ENCODE measurements at regions not wholly inside any gene's neighbourhood (a gene's known extent, or its start where the extent isn't known, plus 50 kb on each side); places are given as distances from the start of the nearest gene placed in this dataset.

DNA sequence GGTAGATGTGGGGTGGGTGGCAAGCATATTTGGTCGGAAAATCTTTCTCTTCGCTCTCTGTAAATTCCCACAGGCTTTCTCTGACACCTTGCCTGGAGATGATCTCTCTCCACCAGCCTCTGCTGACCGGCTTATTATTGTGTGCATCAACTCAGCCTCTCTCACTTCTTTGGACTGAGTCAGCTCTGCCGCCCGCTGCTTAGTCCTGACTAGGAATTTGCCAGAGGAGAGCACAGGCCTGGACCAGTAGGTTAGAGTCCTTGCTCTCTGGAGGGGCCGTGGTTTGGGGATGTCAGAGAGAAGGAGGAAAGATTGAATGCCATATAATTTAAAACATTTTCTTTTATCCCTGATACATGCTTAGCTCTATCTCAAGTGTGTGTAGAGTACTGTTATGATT lies 242.6 kb upstream of the THSD7B start:
- Histone ChIP-seq H3K27ac (ENCODE audit: control insufficient read depth, insufficient read depth, low read length) (no peak overlapping the region), H3K4me3 (ENCODE audit: control insufficient read depth in 2 of 3, extremely low read depth in 1 of 3, insufficient read depth in 2 of 3, low read depth in 1 of 3, low read length in 3 of 3) (no peak overlapping the region), H3K9me1 (ENCODE audit: control insufficient read depth, extremely low read depth, insufficient read depth, low read length) (no peaks in the 10 kb centered on the region), H3K79me2 (ENCODE audit: control insufficient read depth, insufficient read depth, low read length) (no peaks in the 10 kb centered on the region), H3K9ac (ENCODE audit: control insufficient read depth, extremely low read depth, insufficient read depth, low read length) (no peak overlapping the region), H3K27me3 (ENCODE audit: control insufficient read depth, extremely low read depth, insufficient read depth, low read length) (no peaks in the 10 kb centered on the region), H3K4me2 (ENCODE audit: control insufficient read depth, extremely low read depth, insufficient read depth, low read depth, low read length) (no peak overlapping the region), H4K20me1 (ENCODE audit: control insufficient read depth, extremely low read depth, insufficient read depth, low read length) (no peaks in the 10 kb centered on the region), H3K36me3 (ENCODE audit: control insufficient read depth in 2 of 2, extremely low read depth in 1 of 2, insufficient read depth in 2 of 2, low read length in 2 of 2) (no peaks in the 10 kb centered on the region), H3K9me3 (ENCODE audit: control insufficient read depth, low read depth, low read length) (no peaks in the 10 kb centered on the region), H3K4me1 (ENCODE audit: control insufficient read depth, extremely low read depth, insufficient read depth, low read length) (no peaks in the 10 kb centered on the region), H2AFZ (ENCODE audit: control insufficient read depth, low read length) (no peak overlapping the region)
- DNase-seq (ENCODE audit: low read depth, low spot score) (no peak), FAIRE-seq (no peak)
- dilution Hi-C loops (cut with MboI; ENCODE audit: extremely low pct_ligation_motif_present, low sequenced_read_pairs), result no loop called here
- TF ChIP-seq, protein P1, sequence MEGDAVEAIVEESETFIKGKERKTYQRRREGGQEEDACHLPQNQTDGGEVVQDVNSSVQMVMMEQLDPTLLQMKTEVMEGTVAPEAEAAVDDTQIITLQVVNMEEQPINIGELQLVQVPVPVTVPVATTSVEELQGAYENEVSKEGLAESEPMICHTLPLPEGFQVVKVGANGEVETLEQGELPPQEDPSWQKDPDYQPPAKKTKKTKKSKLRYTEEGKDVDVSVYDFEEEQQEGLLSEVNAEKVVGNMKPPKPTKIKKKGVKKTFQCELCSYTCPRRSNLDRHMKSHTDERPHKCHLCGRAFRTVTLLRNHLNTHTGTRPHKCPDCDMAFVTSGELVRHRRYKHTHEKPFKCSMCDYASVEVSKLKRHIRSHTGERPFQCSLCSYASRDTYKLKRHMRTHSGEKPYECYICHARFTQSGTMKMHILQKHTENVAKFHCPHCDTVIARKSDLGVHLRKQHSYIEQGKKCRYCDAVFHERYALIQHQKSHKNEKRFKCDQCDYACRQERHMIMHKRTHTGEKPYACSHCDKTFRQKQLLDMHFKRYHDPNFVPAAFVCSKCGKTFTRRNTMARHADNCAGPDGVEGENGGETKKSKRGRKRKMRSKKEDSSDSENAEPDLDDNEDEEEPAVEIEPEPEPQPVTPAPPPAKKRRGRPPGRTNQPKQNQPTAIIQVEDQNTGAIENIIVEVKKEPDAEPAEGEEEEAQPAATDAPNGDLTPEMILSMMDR (optimal IDR thresholded peaks at IDR 0.05 in 1 of 3, IDR thresholded peaks at IDR 0.05 in 1 of 3, conservative IDR thresholded peaks at IDR 0.05 in 1 of 3; ENCODE audit: extremely low read depth in 1 of 3, insufficient read depth in 2 of 3, low read length in 3 of 3), result no peak
- no peak for TF ChIP-seq EZH2 (IDR thresholded peaks at IDR 0.05; ENCODE audit: low read length)

DNA sequence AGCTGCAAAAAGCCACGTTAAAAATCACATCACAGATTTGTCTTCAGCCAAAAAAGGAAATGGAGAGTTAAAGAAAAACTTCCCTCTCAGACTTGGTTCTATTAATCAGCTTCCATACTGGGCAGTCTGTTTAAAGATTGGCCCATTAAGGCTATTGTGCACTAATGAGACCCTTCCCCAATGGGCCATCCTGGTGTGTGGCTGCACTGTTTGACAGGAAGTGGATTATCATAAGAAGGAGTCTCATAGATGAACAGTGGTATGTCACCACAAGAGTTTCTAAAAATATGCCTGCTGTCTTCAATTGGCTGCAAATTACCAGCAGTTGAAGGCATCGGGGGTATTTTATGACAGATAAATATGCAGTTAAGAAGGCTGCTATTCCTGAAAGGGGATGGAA lies 247.6 kb upstream of the THSD7B start:
- Histone ChIP-seq H4K20me1 (ENCODE audit: control insufficient read depth, extremely low read depth, insufficient read depth, low read length) (no peaks in the 10 kb centered on the region), H3K9me3 (ENCODE audit: control insufficient read depth, low read depth, low read length) (no peaks in the 10 kb centered on the region), H3K4me3 (ENCODE audit: control insufficient read depth in 2 of 3, extremely low read depth in 1 of 3, insufficient read depth in 2 of 3, low read depth in 1 of 3, low read length in 3 of 3) (no peak overlapping the region), H3K27me3 (ENCODE audit: control insufficient read depth, extremely low read depth, insufficient read depth, low read length) (no peaks in the 10 kb centered on the region), H3K4me2 (ENCODE audit: control insufficient read depth, extremely low read depth, insufficient read depth, low read depth, low read length) (no peak overlapping the region), H3K27ac (ENCODE audit: control insufficient read depth, insufficient read depth, low read length) (no peak overlapping the region), H3K4me1 (ENCODE audit: control insufficient read depth, extremely low read depth, insufficient read depth, low read length) (no peaks in the 10 kb centered on the region), H3K79me2 (ENCODE audit: control insufficient read depth, insufficient read depth, low read length) (no peaks in the 10 kb centered on the region), H3K9me1 (ENCODE audit: control insufficient read depth, extremely low read depth, insufficient read depth, low read length) (no peaks in the 10 kb centered on the region), H2AFZ (ENCODE audit: control insufficient read depth, low read length) (no peak overlapping the region), H3K9ac (ENCODE audit: control insufficient read depth, extremely low read depth, insufficient read depth, low read length) (no peak overlapping the region), H3K36me3 (ENCODE audit: control insufficient read depth in 2 of 2, extremely low read depth in 1 of 2, insufficient read depth in 2 of 2, low read length in 2 of 2) (no peaks in the 10 kb centered on the region)
- FAIRE-seq (no peak), DNase-seq (ENCODE audit: low read depth, low spot score) (no peak)
- dilution Hi-C loops (cut with MboI; ENCODE audit: extremely low pct_ligation_motif_present, low sequenced_read_pairs), result no loop called here
- TF ChIP-seq, protein P1 (optimal IDR thresholded peaks at IDR 0.05 in 1 of 3, IDR thresholded peaks at IDR 0.05 in 1 of 3, conservative IDR thresholded peaks at IDR 0.05 in 1 of 3; ENCODE audit: extremely low read depth in 1 of 3, insufficient read depth in 2 of 3, low read length in 3 of 3), result no peak
- no peak for TF ChIP-seq EZH2 (IDR thresholded peaks at IDR 0.05; ENCODE audit: low read length)

Data from keratinocyte (primary cell).